ENCODE measurements at regions not wholly inside any gene's neighbourhood (a gene's known extent, or its start where the extent isn't known, plus 50 kb on each side); places are given as distances from the start of the nearest gene placed in this dataset.

GRCh38 chr20:11724097-11724496, 193.6 kb upstream of the BTBD3 start:
- no peaks in the 10 kb centered on the region for H3K27me3 Mint-ChIP-seq
- no peak overlapping the region for H3K27ac Mint-ChIP-seq
- ATAC-seq (ENCODE audit: poor library complexity): no peak
- Histone ChIP-seq H3K9me3 (ENCODE audit: control insufficient read depth in 1 of 2, insufficient read depth in 1 of 2, low read length in 2 of 2) (peaks cover 0 to 10% of the 10 kb centered on the region in 2 experiments), H3K27me3 (ENCODE audit: control insufficient read depth in 1 of 2, insufficient read depth in 2 of 2, low read length in 2 of 2) (no peaks in the 10 kb centered on the region), H3K4me3 (ENCODE audit: low read length) (no peak overlapping the region), H3K36me3 (ENCODE audit: insufficient read depth, low read length) (no peaks in the 10 kb centered on the region), H3K4me1 (ENCODE audit: insufficient read depth, low read length) (no peaks in the 10 kb centered on the region), H3K27ac (ENCODE audit: low read depth in 1 of 2, low read length in 2 of 2) (no peak overlapping the region)
- TF ChIP-seq, protein P1, sequence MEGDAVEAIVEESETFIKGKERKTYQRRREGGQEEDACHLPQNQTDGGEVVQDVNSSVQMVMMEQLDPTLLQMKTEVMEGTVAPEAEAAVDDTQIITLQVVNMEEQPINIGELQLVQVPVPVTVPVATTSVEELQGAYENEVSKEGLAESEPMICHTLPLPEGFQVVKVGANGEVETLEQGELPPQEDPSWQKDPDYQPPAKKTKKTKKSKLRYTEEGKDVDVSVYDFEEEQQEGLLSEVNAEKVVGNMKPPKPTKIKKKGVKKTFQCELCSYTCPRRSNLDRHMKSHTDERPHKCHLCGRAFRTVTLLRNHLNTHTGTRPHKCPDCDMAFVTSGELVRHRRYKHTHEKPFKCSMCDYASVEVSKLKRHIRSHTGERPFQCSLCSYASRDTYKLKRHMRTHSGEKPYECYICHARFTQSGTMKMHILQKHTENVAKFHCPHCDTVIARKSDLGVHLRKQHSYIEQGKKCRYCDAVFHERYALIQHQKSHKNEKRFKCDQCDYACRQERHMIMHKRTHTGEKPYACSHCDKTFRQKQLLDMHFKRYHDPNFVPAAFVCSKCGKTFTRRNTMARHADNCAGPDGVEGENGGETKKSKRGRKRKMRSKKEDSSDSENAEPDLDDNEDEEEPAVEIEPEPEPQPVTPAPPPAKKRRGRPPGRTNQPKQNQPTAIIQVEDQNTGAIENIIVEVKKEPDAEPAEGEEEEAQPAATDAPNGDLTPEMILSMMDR (IDR thresholded peaks at IDR 0.05): no peak
- no peak for DNase-seq
- no peak overlapping the region for H3K4me3 Mint-ChIP-seq
- intact Hi-C loops (cut with DNase I, micrococcal nuclease): no loop called here
- POLR2A ChIA-PET: no interaction called here
- H3K4me1 Mint-ChIP-seq (ENCODE audit: low read depth): no peaks in the 10 kb centered on the region
- no peaks in the 10 kb centered on the region for H3K36me3 Mint-ChIP-seq (ENCODE audit: low read depth)
- peaks cover 2% of the 10 kb centered on the region for H3K9me3 Mint-ChIP-seq
- CTCF ChIA-PET: no interaction called here

DNA sequence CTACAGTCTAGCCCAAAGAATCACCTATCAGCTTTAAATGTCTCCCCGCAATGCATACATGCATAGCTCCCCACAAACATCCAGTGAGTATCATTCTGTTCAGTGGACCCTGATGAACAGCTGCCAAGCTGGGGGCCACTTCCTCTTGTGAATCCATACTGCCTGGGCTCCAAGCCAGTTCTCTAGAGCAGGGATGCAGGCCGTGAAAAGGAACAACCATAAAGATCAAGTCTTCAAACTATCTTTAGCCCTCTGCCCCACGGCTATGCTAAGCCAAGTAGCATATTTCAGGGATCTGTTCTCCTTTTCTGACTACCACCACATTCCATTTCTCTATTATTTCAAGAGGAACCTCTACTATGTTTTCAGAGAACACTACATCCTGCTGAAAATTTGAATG, 191.7 kb upstream of the BTBD3 start:
- no peak overlapping the region for H3K27ac Mint-ChIP-seq

GRCh38 chr20:11727708-11728107, 190.0 kb upstream of the BTBD3 start:
- Mint-ChIP-seq H3K9me3 (peaks cover 10% of the 10 kb centered on the region), H3K27ac (no peak overlapping the region), H3K36me3 (ENCODE audit: low read depth) (no peaks in the 10 kb centered on the region), H3K4me1 (ENCODE audit: low read depth) (no peaks in the 10 kb centered on the region), H3K4me3 (no peak overlapping the region), H3K27me3 (no peaks in the 10 kb centered on the region)
- H3K4me1 ChIP-seq (ENCODE audit: insufficient read depth, low read length): no peaks in the 10 kb centered on the region
- ATAC-seq (ENCODE audit: poor library complexity): no peak
- H3K27me3 ChIP-seq (ENCODE audit: control insufficient read depth in 1 of 2, insufficient read depth in 2 of 2, low read length in 2 of 2): no peaks in the 10 kb centered on the region
- H3K9me3 ChIP-seq (ENCODE audit: control insufficient read depth in 1 of 2, insufficient read depth in 1 of 2, low read length in 2 of 2): peaks cover 0 to 10% of the 10 kb centered on the region in 2 experiments
- DNase-seq: no peak
- H3K36me3 ChIP-seq (ENCODE audit: insufficient read depth, low read length): no peaks in the 10 kb centered on the region
- intact Hi-C loops (cut with DNase I, micrococcal nuclease): no loop called here
- POLR2A ChIA-PET: no interaction called here
- TF ChIP-seq, protein P1 (IDR thresholded peaks at IDR 0.05): no peak
- CTCF ChIA-PET: no interaction called here
- H3K4me3 ChIP-seq (ENCODE audit: low read length): no peak overlapping the region
- no peak overlapping the region for H3K27ac ChIP-seq (ENCODE audit: low read depth in 1 of 2, low read length in 2 of 2)

More for the DNA sequence above, 191.7 kb upstream of the BTBD3 start:
- no peaks in the 10 kb centered on the region for H3K4me1 Mint-ChIP-seq (ENCODE audit: low read depth)
- no peak overlapping the region for H3K4me3 Mint-ChIP-seq
- Histone ChIP-seq H3K4me1 (ENCODE audit: insufficient read depth, low read length) (no peaks in the 10 kb centered on the region), H3K36me3 (ENCODE audit: insufficient read depth, low read length) (no peaks in the 10 kb centered on the region), H3K4me3 (ENCODE audit: low read length) (no peak overlapping the region), H3K9me3 (ENCODE audit: control insufficient read depth in 1 of 2, insufficient read depth in 1 of 2, low read length in 2 of 2) (peaks cover 0 to 10% of the 10 kb centered on the region in 2 experiments), H3K27me3 (ENCODE audit: control insufficient read depth in 1 of 2, insufficient read depth in 2 of 2, low read length in 2 of 2) (no peaks in the 10 kb centered on the region), H3K27ac (ENCODE audit: low read depth in 1 of 2, low read length in 2 of 2) (no peak overlapping the region)
- DNase-seq (no peak), ATAC-seq (ENCODE audit: poor library complexity) (no peak)
- CTCF ChIA-PET: no interaction called here
- no peaks in the 10 kb centered on the region for H3K36me3 Mint-ChIP-seq (ENCODE audit: low read depth)
- TF ChIP-seq, protein P1 (IDR thresholded peaks at IDR 0.05): no peak
- peaks cover 10% of the 10 kb centered on the region for H3K9me3 Mint-ChIP-seq
- POLR2A ChIA-PET: no interaction called here
- intact Hi-C loops (cut with DNase I, micrococcal nuclease): no loop called here
- no peaks in the 10 kb centered on the region for H3K27me3 Mint-ChIP-seq

Data from CD4-positive, alpha-beta T cell (primary cell).